ENCODE measurements at regions not wholly inside any gene's neighbourhood (a gene's known extent, or its start where the extent isn't known, plus 50 kb on each side); places are given as distances from the start of the nearest gene placed in this dataset.

GRCh38 chr5:117088176-117088575 lies 513.6 kb upstream of the SEMA6A start:
- POLR2A ChIA-PET (ENCODE audit: unreplicated experiment) = no interaction called here
- Histone ChIP-seq H3K4me1 (replicated peaks; ENCODE audit: insufficient read depth) (no peaks in the 10 kb centered on the region), H3F3A (ENCODE audit: insufficient read depth, low read depth) (no peaks in the 10 kb centered on the region), H3K79me2 (ENCODE audit: low read depth) (no peaks in the 10 kb centered on the region), H3K9me3 (ENCODE audit: insufficient read depth, low read depth) (no peaks in the 10 kb centered on the region), H2AFZ (no peak overlapping the region), H3K27me3 (ENCODE audit: insufficient read depth, low read depth) (no peaks in the 10 kb centered on the region), H4K20me1 (ENCODE audit: insufficient read depth) (no peaks in the 10 kb centered on the region), H3K4me2 (no peak overlapping the region), H3K9me2 (ENCODE audit: insufficient read depth) (no peaks in the 10 kb centered on the region), H3K36me3 (ENCODE audit: low read depth) (no peaks in the 10 kb centered on the region), H3K4me3 (no peak overlapping the region), H3K27ac (no peak overlapping the region)
- CTCF ChIA-PET = no interaction called here
- no TSS peak for BruUV-seq (replicated peaks)
- no peak for DNase-seq
- intact Hi-C loops (cut with micrococcal nuclease; ENCODE audit: unreplicated experiment) = no loop called here
- no peak for TF ChIP-seq EZH2 (IDR thresholded peaks at IDR 0.05; ENCODE audit: low read depth)
- TF ChIP-seq CTCF (conservative IDR thresholded peaks at IDR 0.05) = no peak

- Histone ChIP-seq H3K4me2 (no peak overlapping the region), H3K36me3 (ENCODE audit: low read depth) (no peaks in the 10 kb centered on the region), H3K79me2 (ENCODE audit: low read depth) (no peaks in the 10 kb centered on the region), H4K20me1 (ENCODE audit: insufficient read depth) (no peaks in the 10 kb centered on the region), H3F3A (ENCODE audit: insufficient read depth, low read depth) (no peaks in the 10 kb centered on the region), H3K9me2 (ENCODE audit: insufficient read depth) (no peaks in the 10 kb centered on the region), H3K9me3 (ENCODE audit: insufficient read depth, low read depth) (no peaks in the 10 kb centered on the region), H3K27ac (no peak overlapping the region), H2AFZ (no peak overlapping the region), H3K4me1 (replicated peaks; ENCODE audit: insufficient read depth) (no peaks in the 10 kb centered on the region), H3K27me3 (ENCODE audit: insufficient read depth, low read depth) (no peaks in the 10 kb centered on the region), H3K4me3 (no peak overlapping the region)
- intact Hi-C loops (cut with micrococcal nuclease; ENCODE audit: unreplicated experiment) = no loop called here
- ChIA-PET CTCF (no interaction called here), POLR2A (ENCODE audit: unreplicated experiment) (no interaction called here)
- TF ChIP-seq EZH2 (IDR thresholded peaks at IDR 0.05; ENCODE audit: low read depth) (no peak), CTCF (conservative IDR thresholded peaks at IDR 0.05) (no peak)
- no TSS peak for BruUV-seq (replicated peaks)
- no peak for DNase-seq
Observed at GRCh38 chr5:117084067-117084466, 509.4 kb upstream of the SEMA6A start.

GRCh38 chr5:117082977-117083376 lies 508.4 kb upstream of the SEMA6A start:
- no peak overlapping the region for H3K27ac ChIP-seq
- intact Hi-C loops (cut with micrococcal nuclease; ENCODE audit: unreplicated experiment) = no loop called here
- DNase-seq = no peak
- TF ChIP-seq EZH2 (IDR thresholded peaks at IDR 0.05; ENCODE audit: low read depth) (no peak), CTCF (conservative IDR thresholded peaks at IDR 0.05) (no peak)
- CTCF ChIA-PET = no interaction called here
- no peak overlapping the region for H3K4me2 ChIP-seq
- no TSS peak for BruUV-seq (replicated peaks)
- H3K4me1 ChIP-seq (replicated peaks; ENCODE audit: insufficient read depth) = no peaks in the 10 kb centered on the region
- no peaks in the 10 kb centered on the region for H3K36me3 ChIP-seq (ENCODE audit: low read depth)
- no peaks in the 10 kb centered on the region for H3K9me2 ChIP-seq (ENCODE audit: insufficient read depth)
- H3F3A ChIP-seq (ENCODE audit: insufficient read depth, low read depth) = no peaks in the 10 kb centered on the region
- POLR2A ChIA-PET (ENCODE audit: unreplicated experiment) = no interaction called here
- H2AFZ ChIP-seq = no peak overlapping the region
- H3K79me2 ChIP-seq (ENCODE audit: low read depth) = no peaks in the 10 kb centered on the region
- no peaks in the 10 kb centered on the region for H3K9me3 ChIP-seq (ENCODE audit: insufficient read depth, low read depth)
- H4K20me1 ChIP-seq (ENCODE audit: insufficient read depth) = no peaks in the 10 kb centered on the region
- H3K27me3 ChIP-seq (ENCODE audit: insufficient read depth, low read depth) = no peaks in the 10 kb centered on the region
- H3K4me3 ChIP-seq = no peak overlapping the region
